Ishikawa (cell line): ENCODE measurements at regions not wholly inside any gene's neighbourhood (a gene's known extent, or its start where the extent isn't known, plus 50 kb on each side); places are given as distances from the start of the nearest gene placed in this dataset.

ENCODE experiments used
- CEBPB ChIP-seq: IDR thresholded peaks from 2 replicates; pipeline ENCODE4 v1.6.1; 2012
- EGR1 ChIP-seq: IDR thresholded peaks from 2 replicates; pipeline ENCODE4 v1.6.1; 2012
- FOXM1 ChIP-seq: IDR thresholded peaks from 2 replicates; pipeline ENCODE4 v1.6.1; 2012; ENCODE audit warnings: low read depth, borderline replicate concordance
- RAD21 ChIP-seq: IDR thresholded peaks from 2 replicates; pipeline ENCODE4 v1.6.1; 2012; ENCODE audit warnings: low read depth
- YY1 ChIP-seq: IDR thresholded peaks from 2 replicates; pipeline ENCODE4 v1.6.1; 2012; ENCODE audit warnings: low read depth
- TF ChIP-seq, protein P1 (sequence below): IDR thresholded peaks from 2 replicates; pipeline ENCODE4 v1.6.1; 2012; ENCODE audit warnings: low read depth, mild to moderate bottlenecking
- TF ChIP-seq, protein P2 (sequence below): IDR thresholded peaks from 2 replicates; pipeline ENCODE4 v1.6.1; 2012

DNA sequence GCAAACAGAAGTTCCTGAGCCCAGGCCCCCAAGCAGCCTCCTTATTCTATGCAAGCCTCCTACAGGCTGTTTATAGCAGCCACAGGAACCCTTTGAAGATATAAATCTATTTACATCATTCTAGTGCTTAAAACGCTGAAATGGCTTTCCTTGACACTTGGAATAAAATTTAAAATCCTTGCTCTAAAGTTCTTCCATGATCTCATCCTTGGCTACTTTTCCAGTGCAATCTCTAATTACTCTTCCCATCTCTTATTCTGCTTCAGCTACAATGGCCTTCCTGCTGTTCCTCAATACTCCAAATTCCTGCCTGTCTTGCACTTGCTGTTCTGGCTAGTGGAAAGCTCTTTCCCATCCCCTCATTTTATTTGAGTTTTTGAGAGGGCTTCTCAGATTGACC is 634.2 kb upstream of the NR3C2 start:
- TF ChIP-seq RAD21 = no peak
- no peak for TF ChIP-seq FOXM1
- TF ChIP-seq CEBPB = no peak
- TF ChIP-seq, protein P1, sequence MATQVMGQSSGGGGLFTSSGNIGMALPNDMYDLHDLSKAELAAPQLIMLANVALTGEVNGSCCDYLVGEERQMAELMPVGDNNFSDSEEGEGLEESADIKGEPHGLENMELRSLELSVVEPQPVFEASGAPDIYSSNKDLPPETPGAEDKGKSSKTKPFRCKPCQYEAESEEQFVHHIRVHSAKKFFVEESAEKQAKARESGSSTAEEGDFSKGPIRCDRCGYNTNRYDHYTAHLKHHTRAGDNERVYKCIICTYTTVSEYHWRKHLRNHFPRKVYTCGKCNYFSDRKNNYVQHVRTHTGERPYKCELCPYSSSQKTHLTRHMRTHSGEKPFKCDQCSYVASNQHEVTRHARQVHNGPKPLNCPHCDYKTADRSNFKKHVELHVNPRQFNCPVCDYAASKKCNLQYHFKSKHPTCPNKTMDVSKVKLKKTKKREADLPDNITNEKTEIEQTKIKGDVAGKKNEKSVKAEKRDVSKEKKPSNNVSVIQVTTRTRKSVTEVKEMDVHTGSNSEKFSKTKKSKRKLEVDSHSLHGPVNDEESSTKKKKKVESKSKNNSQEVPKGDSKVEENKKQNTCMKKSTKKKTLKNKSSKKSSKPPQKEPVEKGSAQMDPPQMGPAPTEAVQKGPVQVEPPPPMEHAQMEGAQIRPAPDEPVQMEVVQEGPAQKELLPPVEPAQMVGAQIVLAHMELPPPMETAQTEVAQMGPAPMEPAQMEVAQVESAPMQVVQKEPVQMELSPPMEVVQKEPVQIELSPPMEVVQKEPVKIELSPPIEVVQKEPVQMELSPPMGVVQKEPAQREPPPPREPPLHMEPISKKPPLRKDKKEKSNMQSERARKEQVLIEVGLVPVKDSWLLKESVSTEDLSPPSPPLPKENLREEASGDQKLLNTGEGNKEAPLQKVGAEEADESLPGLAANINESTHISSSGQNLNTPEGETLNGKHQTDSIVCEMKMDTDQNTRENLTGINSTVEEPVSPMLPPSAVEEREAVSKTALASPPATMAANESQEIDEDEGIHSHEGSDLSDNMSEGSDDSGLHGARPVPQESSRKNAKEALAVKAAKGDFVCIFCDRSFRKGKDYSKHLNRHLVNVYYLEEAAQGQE = no peak
- TF ChIP-seq, protein P2, sequence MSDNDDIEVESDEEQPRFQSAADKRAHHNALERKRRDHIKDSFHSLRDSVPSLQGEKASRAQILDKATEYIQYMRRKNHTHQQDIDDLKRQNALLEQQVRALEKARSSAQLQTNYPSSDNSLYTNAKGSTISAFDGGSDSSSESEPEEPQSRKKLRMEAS = no peak
- TF ChIP-seq YY1 = no peak
- no peak for TF ChIP-seq EGR1
